ENCODE measurements at regions not wholly inside any gene's neighbourhood (a gene's known extent, or its start where the extent isn't known, plus 50 kb on each side); places are given as distances from the start of the nearest gene placed in this dataset.

DNA sequence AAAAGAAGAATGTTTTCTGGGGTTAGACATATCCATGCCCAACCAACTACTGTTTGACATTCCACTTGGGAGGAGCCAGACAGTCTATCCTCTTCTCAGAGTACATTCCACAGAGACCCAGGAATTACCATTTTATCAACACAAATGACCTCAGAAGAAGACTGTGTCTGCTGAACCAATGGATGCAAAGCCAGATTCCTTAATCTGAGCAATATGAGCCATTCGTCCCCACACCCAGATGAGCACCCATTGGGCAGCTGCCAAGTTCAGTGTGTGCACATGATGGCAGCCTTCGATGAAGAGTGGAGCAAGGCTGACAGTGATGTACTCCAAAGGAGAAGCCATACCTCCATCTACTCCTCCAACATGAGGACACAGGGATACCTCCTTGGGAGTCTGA is 111.3 kb downstream of the ZNF674 start:
- no peak overlapping the region for H3K9ac ChIP-seq (ENCODE audit: insufficient read depth, low read length, poor library complexity, severe bottlenecking)
- H3K4me1 ChIP-seq (ENCODE audit: control insufficient read depth in 1 of 2, insufficient read depth in 2 of 2, low read length in 2 of 2), result no peaks in the 10 kb centered on the region
- H3K4me3 Mint-ChIP-seq, result no peak overlapping the region
- H3K27me3 ChIP-seq (ENCODE audit: control insufficient read depth in 2 of 2, insufficient read depth in 2 of 2, low read length in 2 of 2), result peaks cover 0 to 2% of the 10 kb centered on the region in 2 donors
- H3K4me2 ChIP-seq (replicated peaks; ENCODE audit: extremely low read depth, low read length, poor library complexity, severe bottlenecking), result no peak overlapping the region
- no peak overlapping the region for H2AFZ ChIP-seq (ENCODE audit: insufficient read depth, low read depth, low read length, poor library complexity, severe bottlenecking)
- no peak overlapping the region for H3K27ac Mint-ChIP-seq
- no peaks in the 10 kb centered on the region for H4K20me1 ChIP-seq (ENCODE audit: insufficient read depth, low read length)
- H3K4me3 ChIP-seq (replicated peaks in 1 of 3; ENCODE audit: low read depth in 2 of 3, low read length in 3 of 3), result no peak overlapping the region
- no peaks in the 10 kb centered on the region for H3K79me2 ChIP-seq (ENCODE audit: insufficient read depth, low read length)
- H3K36me3 ChIP-seq (replicated peaks in 1 of 2; ENCODE audit: control insufficient read depth in 1 of 2, insufficient read depth in 2 of 2, low read length in 2 of 2), result no peaks in the 10 kb centered on the region
- intact Hi-C loops (cut with micrococcal nuclease), result no loop called here
- H3K36me3 Mint-ChIP-seq, result no peaks in the 10 kb centered on the region
- TF ChIP-seq CTCF (IDR thresholded peaks at IDR 0.05), result no peak
- peaks cover 0 to 10% (median 0%) of the 10 kb centered on the region in 3 donors for H3K27me3 Mint-ChIP-seq (ENCODE audit: low read depth in 3 of 3)
- H3K27ac ChIP-seq (ENCODE audit: low read depth in 1 of 2, low read length in 2 of 2), result no peak overlapping the region
- DNase-seq, result no peak
- no CpG with 5 or more reads among the region's 2 CpGs for WGBS (ENCODE audit: insufficient coverage)
- no peaks in the 10 kb centered on the region for H3K4me1 Mint-ChIP-seq
- no peaks in the 10 kb centered on the region for H3K9me3 Mint-ChIP-seq
- H3K9me3 ChIP-seq (replicated peaks in 1 of 2; ENCODE audit: control insufficient read depth in 1 of 2, insufficient read depth in 1 of 2, low read length in 2 of 2), result no peaks in the 10 kb centered on the region

DNA sequence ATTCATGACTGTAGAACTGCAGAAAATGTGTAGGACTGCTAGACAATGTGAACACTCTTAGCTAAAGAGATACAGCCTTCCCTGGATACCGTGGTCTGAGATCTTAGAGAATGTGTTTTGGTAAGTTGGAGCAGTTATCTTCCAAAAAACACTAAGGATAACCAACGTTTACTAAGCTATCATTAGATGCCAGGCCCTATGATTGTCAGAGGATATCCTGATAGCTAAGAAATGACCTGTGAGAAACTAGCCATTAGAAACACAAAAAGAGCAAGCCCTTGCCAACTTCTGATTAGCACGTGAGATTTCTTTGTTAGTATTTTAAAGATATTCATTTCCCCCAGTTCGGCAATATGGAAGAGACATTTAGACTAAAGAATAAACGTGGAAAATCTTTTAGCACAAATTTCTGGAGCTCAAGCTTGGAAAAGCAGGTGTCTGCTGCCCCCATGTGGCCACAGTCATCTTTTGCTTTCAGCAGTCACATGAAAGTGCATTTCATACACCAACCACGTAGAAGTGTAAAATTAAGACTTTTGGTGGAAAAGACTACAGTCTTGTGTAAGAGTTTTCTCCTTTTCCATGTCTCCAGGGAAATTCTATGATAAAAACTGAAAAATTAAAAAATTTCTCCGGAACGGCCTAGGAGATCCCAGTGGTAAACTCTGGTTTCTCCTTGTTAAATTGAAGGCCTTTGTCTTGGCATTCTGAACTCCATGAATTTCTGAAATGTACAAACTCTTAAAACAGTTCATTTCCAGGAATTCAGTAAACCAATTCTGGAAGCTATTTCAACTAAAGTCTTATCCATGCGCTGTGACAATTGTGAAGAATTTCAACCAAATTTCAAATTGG is 136.4 kb downstream of the ZNF674 start:
- TF ChIP-seq CTCF (IDR thresholded peaks at IDR 0.05), result peak; percentile 68
- Histone ChIP-seq H3K9ac (ENCODE audit: insufficient read depth, low read length, poor library complexity, severe bottlenecking) (no peak overlapping the region), H3K36me3 (replicated peaks in 1 of 2; ENCODE audit: control insufficient read depth in 1 of 2, insufficient read depth in 2 of 2, low read length in 2 of 2) (no peaks in the 10 kb centered on the region), H3K9me3 (replicated peaks in 1 of 2; ENCODE audit: control insufficient read depth in 1 of 2, insufficient read depth in 1 of 2, low read length in 2 of 2) (no peaks in the 10 kb centered on the region), H3K4me3 (replicated peaks in 1 of 3; ENCODE audit: low read depth in 2 of 3, low read length in 3 of 3) (no peak overlapping the region), H3K27ac (ENCODE audit: low read depth in 1 of 2, low read length in 2 of 2) (no peak overlapping the region), H2AFZ (ENCODE audit: insufficient read depth, low read depth, low read length, poor library complexity, severe bottlenecking) (no peak overlapping the region), H4K20me1 (ENCODE audit: insufficient read depth, low read length) (no peaks in the 10 kb centered on the region), H3K27me3 (ENCODE audit: control insufficient read depth in 2 of 2, insufficient read depth in 2 of 2, low read length in 2 of 2) (no peaks in the 10 kb centered on the region), H3K4me2 (replicated peaks; ENCODE audit: extremely low read depth, low read length, poor library complexity, severe bottlenecking) (no peak overlapping the region), H3K4me1 (ENCODE audit: control insufficient read depth in 1 of 2, insufficient read depth in 2 of 2, low read length in 2 of 2) (no peaks in the 10 kb centered on the region), H3K79me2 (ENCODE audit: insufficient read depth, low read length) (no peaks in the 10 kb centered on the region)
- no peak overlapping the region for H3K4me3 Mint-ChIP-seq
- intact Hi-C loops (cut with micrococcal nuclease), result no loop called here
- H3K36me3 Mint-ChIP-seq, result no peaks in the 10 kb centered on the region
- DNase-seq, result peak; percentile 39 to 43 (median 43)
- H3K27me3 Mint-ChIP-seq (ENCODE audit: low read depth in 3 of 3), result peaks cover 0 to 4% (median 3%) of the 10 kb centered on the region in 3 donors
- H3K27ac Mint-ChIP-seq, result no peak overlapping the region
- peaks cover 2% of the 10 kb centered on the region for H3K4me1 Mint-ChIP-seq
- no CpG with 5 or more reads among the region's 9 CpGs for WGBS (ENCODE audit: insufficient coverage)
- H3K9me3 Mint-ChIP-seq, result no peaks in the 10 kb centered on the region
